ENCODE measurements at regions not wholly inside any gene's neighbourhood (a gene's known extent, or its start where the extent isn't known, plus 50 kb on each side); places are given as distances from the start of the nearest gene placed in this dataset.

- DNase-seq (no peak), ATAC-seq (no peak)
- Mint-ChIP-seq H3K27me3 (peaks cover 6% of the 10 kb centered on the region), H3K4me3 (no peak overlapping the region), H3K27ac (no peak overlapping the region), H3K9me3 (no peaks in the 10 kb centered on the region), H3K4me1 (no peaks in the 10 kb centered on the region), H3K36me3 (ENCODE audit: low read depth) (no peaks in the 10 kb centered on the region)
Observed at GRCh38 chr20:4491643-4492042, 194.6 kb upstream of the PRNP start.

DNA sequence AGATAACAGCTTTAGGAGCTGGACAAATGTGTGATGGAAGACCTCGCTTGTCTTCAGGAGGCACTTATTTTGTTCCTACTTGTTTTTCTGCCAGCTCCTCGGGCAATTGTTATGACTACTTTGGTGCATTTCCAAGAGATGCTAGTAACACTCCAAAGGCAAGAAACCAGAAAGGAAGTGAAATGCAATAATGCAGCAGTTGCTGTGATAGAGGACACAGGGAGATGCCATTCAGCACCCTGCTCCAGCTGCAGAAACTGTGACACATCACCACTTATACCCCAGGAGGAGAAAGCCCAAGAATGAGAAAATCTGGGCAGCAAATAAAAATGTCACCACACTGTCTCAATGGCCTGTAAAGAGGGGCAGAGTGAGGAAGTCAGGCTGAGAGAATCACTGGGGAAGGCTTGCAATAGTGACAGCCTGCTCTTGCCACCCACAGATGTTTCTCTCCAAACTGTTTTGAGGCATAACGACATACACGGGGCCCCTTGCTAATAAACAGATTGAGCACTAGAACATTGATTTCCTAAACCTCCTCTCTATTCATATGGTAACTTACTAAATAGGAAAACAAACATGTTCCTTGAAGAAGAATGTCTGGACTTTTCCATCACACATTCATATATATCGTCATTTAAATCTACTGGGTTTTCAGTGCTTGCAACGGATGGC, 195.5 kb upstream of the PRNP start:
- peaks cover 10% of the 10 kb centered on the region for H3K27me3 Mint-ChIP-seq
- no peak overlapping the region for H3K27ac Mint-ChIP-seq
- ATAC-seq (no peak), DNase-seq (no peak)
- H3K9me3 Mint-ChIP-seq = no peaks in the 10 kb centered on the region
- no peaks in the 10 kb centered on the region for H3K36me3 Mint-ChIP-seq (ENCODE audit: low read depth)
- H3K4me3 Mint-ChIP-seq = no peak overlapping the region
- H3K4me1 Mint-ChIP-seq = no peaks in the 10 kb centered on the region

- Mint-ChIP-seq H3K27ac (no peak overlapping the region), H3K4me1 (no peaks in the 10 kb centered on the region), H3K4me3 (no peak overlapping the region), H3K36me3 (ENCODE audit: low read depth) (no peaks in the 10 kb centered on the region), H3K9me3 (no peaks in the 10 kb centered on the region), H3K27me3 (peaks cover 10% of the 10 kb centered on the region)
- DNase-seq (no peak), ATAC-seq (no peak)
Observed at GRCh38 chr20:4490045-4490444, 196.2 kb upstream of the PRNP start.

DNA sequence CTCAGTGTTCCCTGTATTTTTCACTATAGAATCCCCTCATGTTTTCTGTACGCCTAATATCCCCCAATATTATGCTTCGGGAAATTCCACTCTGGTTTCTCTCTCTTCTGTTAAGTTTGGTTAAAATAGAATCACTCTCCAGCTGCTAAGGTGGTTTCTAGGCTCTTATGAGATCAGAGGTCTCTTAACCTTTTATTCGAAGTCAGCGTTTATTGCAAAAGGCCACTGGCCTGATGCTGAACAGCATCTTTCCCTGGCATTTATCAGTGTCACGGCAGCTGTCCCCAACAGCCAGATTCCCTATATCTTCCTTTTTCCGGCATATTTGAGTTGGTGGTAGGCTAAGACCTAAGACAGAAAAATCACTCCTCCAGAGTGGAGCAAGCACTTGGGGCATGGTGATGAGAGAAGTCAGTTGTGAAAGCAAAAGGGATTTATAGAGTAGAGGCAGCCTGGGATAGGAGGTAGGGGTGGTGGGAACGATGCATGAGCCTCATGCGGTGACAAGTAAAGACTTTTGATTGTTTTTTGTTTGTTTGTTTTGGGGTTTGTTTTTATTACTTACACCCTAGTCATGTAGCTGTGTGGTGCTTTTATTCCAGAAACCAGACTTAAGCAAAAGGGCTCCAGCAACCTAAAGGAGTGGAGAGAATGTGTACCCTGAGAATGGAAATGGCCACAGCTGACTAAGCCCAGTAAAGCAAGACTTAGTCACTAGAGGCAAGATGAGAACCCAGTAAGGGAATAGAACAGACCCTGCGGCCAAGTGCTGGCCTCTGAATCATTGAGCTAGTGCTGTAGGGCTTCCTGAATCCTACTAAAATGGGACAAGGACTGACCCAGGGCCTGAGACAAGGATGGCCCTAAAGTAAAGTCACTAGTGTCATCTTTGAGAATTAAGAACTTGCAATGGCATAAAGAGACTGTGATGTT, 197.6 kb upstream of the PRNP start:
- DNase-seq (no peak), ATAC-seq (no peak)
- H3K4me3 Mint-ChIP-seq = no peak overlapping the region
- H3K4me1 Mint-ChIP-seq = no peaks in the 10 kb centered on the region
- no peak overlapping the region for H3K27ac Mint-ChIP-seq
- H3K9me3 Mint-ChIP-seq = no peaks in the 10 kb centered on the region
- peaks cover 12% of the 10 kb centered on the region for H3K27me3 Mint-ChIP-seq
- H3K36me3 Mint-ChIP-seq (ENCODE audit: low read depth) = no peaks in the 10 kb centered on the region

DNA sequence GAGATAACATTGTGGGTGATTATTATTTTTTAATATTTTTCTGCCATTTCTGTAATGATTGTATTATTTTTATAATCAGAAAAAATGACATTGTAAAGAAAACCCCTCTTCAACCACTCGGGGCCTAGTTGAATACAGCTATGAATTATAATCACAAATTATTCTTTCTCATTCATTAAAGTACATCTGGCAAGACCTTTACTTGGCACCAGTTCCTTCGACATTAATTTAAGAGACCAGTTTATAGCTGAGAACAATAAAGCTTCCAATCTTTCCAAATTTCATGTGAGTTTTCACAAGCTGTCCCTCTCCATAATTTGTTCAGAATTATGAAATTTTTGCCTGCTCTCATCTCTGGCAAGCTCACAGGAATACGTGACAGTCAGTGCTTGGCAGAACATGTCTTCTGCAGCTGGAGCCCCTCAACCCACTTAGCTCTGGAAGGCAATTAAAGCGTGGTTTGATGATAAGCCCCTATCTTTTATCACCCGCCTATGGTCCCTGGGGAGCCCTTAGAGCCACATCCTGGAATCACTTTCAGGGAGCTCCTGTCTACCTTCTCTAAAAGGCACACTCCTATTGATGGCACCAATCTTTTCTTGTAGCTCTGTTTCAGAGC, 201.8 kb upstream of the PRNP start:
- Mint-ChIP-seq H3K27me3 (peaks cover 10% of the 10 kb centered on the region), H3K4me1 (no peaks in the 10 kb centered on the region), H3K36me3 (ENCODE audit: low read depth) (no peaks in the 10 kb centered on the region), H3K4me3 (no peak overlapping the region), H3K27ac (no peak overlapping the region), H3K9me3 (no peaks in the 10 kb centered on the region)
- ATAC-seq = no peak
- no peak for DNase-seq

GRCh38 chr20:4483961-4484360, 202.3 kb upstream of the PRNP start:
- no peaks in the 10 kb centered on the region for H3K36me3 Mint-ChIP-seq (ENCODE audit: low read depth)
- no peak overlapping the region for H3K4me3 Mint-ChIP-seq
- ATAC-seq = no peak
- H3K4me1 Mint-ChIP-seq = no peaks in the 10 kb centered on the region
- H3K9me3 Mint-ChIP-seq = no peaks in the 10 kb centered on the region
- H3K27me3 Mint-ChIP-seq = peaks cover 10% of the 10 kb centered on the region
- no peak overlapping the region for H3K27ac Mint-ChIP-seq
- DNase-seq = no peak

- H3K27ac Mint-ChIP-seq = no peak overlapping the region
- H3K4me1 Mint-ChIP-seq = no peaks in the 10 kb centered on the region
- ATAC-seq (no peak), DNase-seq (no peak)
- H3K4me3 Mint-ChIP-seq = no peak overlapping the region
- no peaks in the 10 kb centered on the region for H3K9me3 Mint-ChIP-seq
- H3K36me3 Mint-ChIP-seq (ENCODE audit: low read depth) = no peaks in the 10 kb centered on the region
- peaks cover 10% of the 10 kb centered on the region for H3K27me3 Mint-ChIP-seq
Observed at GRCh38 chr20:4483486-4483885, 202.8 kb upstream of the PRNP start.

GRCh38 chr20:4480104-4480503, 206.2 kb upstream of the PRNP start:
- no peak overlapping the region for H3K4me3 Mint-ChIP-seq
- H3K36me3 Mint-ChIP-seq (ENCODE audit: low read depth) = no peaks in the 10 kb centered on the region
- no peak for DNase-seq
- no peaks in the 10 kb centered on the region for H3K4me1 Mint-ChIP-seq
- no peak for ATAC-seq
- H3K27ac Mint-ChIP-seq = no peak overlapping the region
- H3K27me3 Mint-ChIP-seq = peaks cover 7% of the 10 kb centered on the region
- H3K9me3 Mint-ChIP-seq = no peaks in the 10 kb centered on the region

- ATAC-seq = no peak
- no peaks in the 10 kb centered on the region for H3K36me3 Mint-ChIP-seq (ENCODE audit: low read depth)
- no peak overlapping the region for H3K4me3 Mint-ChIP-seq
- H3K27me3 Mint-ChIP-seq = peaks cover 12% of the 10 kb centered on the region
- no peak overlapping the region for H3K27ac Mint-ChIP-seq
- DNase-seq = no peak
- no peaks in the 10 kb centered on the region for H3K9me3 Mint-ChIP-seq
- no peaks in the 10 kb centered on the region for H3K4me1 Mint-ChIP-seq
Observed at GRCh38 chr20:4476903-4477500, 209.3 kb upstream of the PRNP start.

- Mint-ChIP-seq H3K4me1 (no peaks in the 10 kb centered on the region), H3K4me3 (no peak overlapping the region)
- no peak for DNase-seq
Observed at GRCh38 chr20:4472906-4473305, 213.3 kb upstream of the PRNP start.

DNA sequence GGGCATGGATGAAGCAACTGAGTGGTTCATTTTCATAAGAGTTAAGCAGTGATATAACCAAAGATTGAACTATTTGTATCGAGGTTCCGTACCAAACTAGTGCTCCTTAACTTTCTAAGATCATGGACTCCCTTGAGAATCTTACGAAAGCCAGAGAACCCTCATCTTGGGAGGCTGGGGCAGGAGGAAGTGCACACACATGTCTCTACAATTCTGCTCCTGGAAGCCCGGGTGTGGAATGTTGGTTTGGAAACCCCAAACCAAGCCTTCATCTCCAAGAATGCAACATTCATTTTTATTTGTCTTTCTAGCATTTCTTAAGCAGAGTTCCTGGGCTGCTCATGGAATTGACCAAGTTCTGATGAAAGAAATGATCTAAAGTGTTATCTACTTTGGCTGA, 215.0 kb upstream of the PRNP start:
- ATAC-seq (no peak), DNase-seq (no peak)
- H3K27me3 Mint-ChIP-seq = peaks cover 10% of the 10 kb centered on the region
- H3K9me3 Mint-ChIP-seq = no peaks in the 10 kb centered on the region
- H3K4me1 Mint-ChIP-seq = no peaks in the 10 kb centered on the region
- H3K27ac Mint-ChIP-seq = no peak overlapping the region
- H3K36me3 Mint-ChIP-seq (ENCODE audit: low read depth) = no peaks in the 10 kb centered on the region
- no peak overlapping the region for H3K4me3 Mint-ChIP-seq

More at GRCh38 chr20:4472906-4473305, 213.3 kb upstream of the PRNP start:
- Mint-ChIP-seq H3K9me3 (no peaks in the 10 kb centered on the region), H3K27ac (no peak overlapping the region), H3K36me3 (ENCODE audit: low read depth) (no peaks in the 10 kb centered on the region), H3K27me3 (peaks cover 10% of the 10 kb centered on the region)
- no peak for ATAC-seq

GRCh38 chr20:4470375-4470774, 215.9 kb upstream of the PRNP start:
- no peaks in the 10 kb centered on the region for H3K9me3 Mint-ChIP-seq
- no peaks in the 10 kb centered on the region for H3K36me3 Mint-ChIP-seq (ENCODE audit: low read depth)
- no peak overlapping the region for H3K4me3 Mint-ChIP-seq
- H3K27ac Mint-ChIP-seq = no peak overlapping the region
- no peaks in the 10 kb centered on the region for H3K4me1 Mint-ChIP-seq
- no peak for DNase-seq
- peaks cover 10% of the 10 kb centered on the region for H3K27me3 Mint-ChIP-seq
- no peak for ATAC-seq

DNA sequence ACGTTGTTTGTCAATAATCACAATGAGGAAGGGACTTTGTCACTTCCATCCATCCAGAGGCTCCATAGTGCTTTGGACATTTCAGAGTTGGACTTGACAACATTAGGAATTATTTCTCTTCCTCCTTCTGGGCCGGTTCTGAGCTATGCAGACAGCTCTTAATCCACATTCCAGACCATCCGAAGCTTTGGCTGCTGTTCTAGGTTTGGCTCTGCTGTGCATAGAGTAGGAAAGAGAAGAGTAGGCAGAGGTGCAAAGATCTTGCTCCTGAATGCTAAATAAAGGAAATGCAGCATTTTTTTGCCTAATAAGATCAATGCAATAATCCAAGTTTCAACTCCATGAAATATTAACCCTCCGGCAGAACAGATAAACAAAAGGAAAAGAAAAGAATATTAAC, 216.3 kb upstream of the PRNP start:
- Mint-ChIP-seq H3K27ac (no peak overlapping the region), H3K4me3 (no peak overlapping the region), H3K4me1 (no peaks in the 10 kb centered on the region), H3K9me3 (no peaks in the 10 kb centered on the region), H3K27me3 (peaks cover 8% of the 10 kb centered on the region), H3K36me3 (ENCODE audit: low read depth) (no peaks in the 10 kb centered on the region)
- ATAC-seq (no peak), DNase-seq (no peak)

DNA sequence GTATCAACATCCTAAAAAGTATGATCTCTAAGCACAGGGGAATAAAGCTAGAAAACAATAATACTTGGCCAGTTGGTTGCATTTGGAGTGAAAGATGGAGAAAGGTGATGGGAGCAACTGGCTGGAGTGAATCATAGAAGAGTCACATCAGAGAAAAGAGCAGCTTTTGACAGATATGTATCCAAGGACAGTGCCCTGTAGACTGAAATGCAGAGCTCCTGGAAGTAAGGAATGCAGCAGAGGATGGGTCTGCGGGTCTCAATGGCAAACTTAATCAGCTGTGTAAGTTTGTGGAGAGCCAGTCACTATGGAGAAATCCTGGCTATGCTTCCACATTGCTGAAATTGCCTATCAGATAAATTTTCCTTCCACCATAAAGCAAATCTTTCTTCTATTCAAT, 218.1 kb upstream of the PRNP start:
- Mint-ChIP-seq H3K27me3 (peaks cover 2% of the 10 kb centered on the region), H3K27ac (no peak overlapping the region), H3K9me3 (no peaks in the 10 kb centered on the region), H3K36me3 (ENCODE audit: low read depth) (no peaks in the 10 kb centered on the region), H3K4me1 (no peaks in the 10 kb centered on the region), H3K4me3 (no peak overlapping the region)
- DNase-seq = no peak
- no peak for ATAC-seq

Measured in activated naive CD8-positive, alpha-beta T cell treated with anti-CD3 and anti-CD28 coated beads, Interleukin-2, amount 50 U/mL, for 24 hours (primary cell).